Tibial artery (tissue), 4 donors: ENCODE measurements at regions not wholly inside any gene's neighbourhood (a gene's known extent, or its start where the extent isn't known, plus 50 kb on each side); places are given as distances from the start of the nearest gene placed in this dataset.
A peak's percentile ranks its signal among the peaks of the same experiment; 100 is the strongest.

Experiments used
- DNase-seq, 2 donors: peaks; one replicate each; pipeline ENCODE4 v3.0.0-alpha.2; 2019
- H3K27ac ChIP-seq, 2 donors: fragments of 200-600 bp; sonication (generic) in 1 of 2; 1 replicate in 1 of 2; 2 replicates in 1 of 2; pipeline ENCODE4 v1.5.1; 2018 to 2019; ENCODE audit warnings: mild to moderate bottlenecking in 1 of 2
- H3K27me3 ChIP-seq, 2 donors: fragments of 200-600 bp; sonication (generic) in 1 of 2; one replicate each; pipeline versions ENCODE4 v1.5.1 to v1.6.0; 2016 to 2019
- H3K36me3 ChIP-seq, 3 donors: fragments of 200-600 bp; sonication (generic) in 2 of 3; one replicate each; pipeline ENCODE4 v1.5.1; 2016 to 2019; ENCODE audit warnings: mild to moderate bottlenecking in 2 of 3
- H3K4me1 ChIP-seq, 4 donors: fragments of 200-600 bp; sonication (generic) in 2 of 4; 1 replicate in 3 of 4; 2 replicates in 1 of 4; pipeline ENCODE4 v1.5.1; 2016 to 2019
- H3K4me3 ChIP-seq, 2 donors: fragments of 200-600 bp; sonication (generic) in 1 of 2; 1 replicate in 1 of 2; 2 replicates in 1 of 2; pipeline ENCODE4 v1.5.1; 2018 to 2019; ENCODE audit warnings: mild to moderate bottlenecking in 2 of 2
- H3K9me3 ChIP-seq, 3 donors: fragments of 200-600 bp; sonication (generic) in 1 of 3; one replicate each; pipeline ENCODE4 v1.5.1; 2016 to 2019
- intact Hi-C: fragments of 100-400 bp; cut with DNase I; formaldehyde crosslinking; loops from one replicate; pipeline ENCODE4 v1.15.0; 2023; ENCODE audit warnings: low total_unique reads
- TF ChIP-seq, protein P1 (sequence below), 2 experiments: fragments of 200-600 bp in 1 of 2; fragments of 450-650 bp in 1 of 2; IDR thresholded peaks; one replicate each; pipeline ENCODE4 v1.5.1; 2017 to 2019; ENCODE audit warnings: antibody characterized with exemption in 2 of 2, mild to moderate bottlenecking in 1 of 2, moderate library complexity in 1 of 2

DNA sequence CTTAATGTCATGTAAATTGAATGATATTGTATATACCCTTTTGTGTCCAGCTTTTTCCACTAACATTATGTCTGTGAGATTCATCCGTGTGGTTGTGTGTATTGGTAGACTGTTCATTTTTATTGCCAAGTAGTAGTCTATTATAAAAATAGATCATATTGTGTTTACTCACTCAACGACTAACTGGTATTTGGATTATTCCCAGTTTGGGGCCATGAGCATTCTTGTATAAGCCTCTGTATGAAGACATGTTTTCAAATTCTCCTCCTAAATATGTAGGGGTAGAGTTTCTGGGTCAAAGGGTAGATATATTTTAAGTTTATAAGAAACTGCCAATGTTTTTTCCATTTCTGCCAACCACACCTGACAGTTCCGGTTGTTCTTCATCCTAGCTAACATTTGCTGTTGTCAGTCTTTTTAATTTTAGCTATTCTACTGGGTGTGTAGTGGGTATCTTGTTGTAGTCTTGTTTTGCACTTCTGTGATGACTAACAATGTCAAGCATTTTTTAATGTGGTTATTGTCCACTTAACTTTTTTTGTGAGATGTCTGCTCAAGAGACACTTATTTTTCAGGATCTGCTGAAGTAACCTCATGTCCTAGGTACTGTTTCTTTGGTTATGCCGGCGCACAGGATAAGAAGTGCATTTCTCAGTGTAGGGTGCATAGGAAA lies 93.2 kb downstream of the DACT1 start:
- Histone ChIP-seq H3K36me3 (no peaks in the 10 kb centered on the region), H3K27ac (peak overlapping the region; percentile 8 to 48), H3K4me1 (peaks cover 0 to 23% (median 7%) of the 10 kb centered on the region in 4 donors), H3K27me3 (no peaks in the 10 kb centered on the region), H3K4me3 (no peak overlapping the region), H3K9me3 (no peaks in the 10 kb centered on the region)
- intact Hi-C loops: no loop called here
- TF ChIP-seq, protein P1, sequence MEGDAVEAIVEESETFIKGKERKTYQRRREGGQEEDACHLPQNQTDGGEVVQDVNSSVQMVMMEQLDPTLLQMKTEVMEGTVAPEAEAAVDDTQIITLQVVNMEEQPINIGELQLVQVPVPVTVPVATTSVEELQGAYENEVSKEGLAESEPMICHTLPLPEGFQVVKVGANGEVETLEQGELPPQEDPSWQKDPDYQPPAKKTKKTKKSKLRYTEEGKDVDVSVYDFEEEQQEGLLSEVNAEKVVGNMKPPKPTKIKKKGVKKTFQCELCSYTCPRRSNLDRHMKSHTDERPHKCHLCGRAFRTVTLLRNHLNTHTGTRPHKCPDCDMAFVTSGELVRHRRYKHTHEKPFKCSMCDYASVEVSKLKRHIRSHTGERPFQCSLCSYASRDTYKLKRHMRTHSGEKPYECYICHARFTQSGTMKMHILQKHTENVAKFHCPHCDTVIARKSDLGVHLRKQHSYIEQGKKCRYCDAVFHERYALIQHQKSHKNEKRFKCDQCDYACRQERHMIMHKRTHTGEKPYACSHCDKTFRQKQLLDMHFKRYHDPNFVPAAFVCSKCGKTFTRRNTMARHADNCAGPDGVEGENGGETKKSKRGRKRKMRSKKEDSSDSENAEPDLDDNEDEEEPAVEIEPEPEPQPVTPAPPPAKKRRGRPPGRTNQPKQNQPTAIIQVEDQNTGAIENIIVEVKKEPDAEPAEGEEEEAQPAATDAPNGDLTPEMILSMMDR (IDR thresholded peaks at IDR 0.05): no peak
- no peak for DNase-seq

DNA sequence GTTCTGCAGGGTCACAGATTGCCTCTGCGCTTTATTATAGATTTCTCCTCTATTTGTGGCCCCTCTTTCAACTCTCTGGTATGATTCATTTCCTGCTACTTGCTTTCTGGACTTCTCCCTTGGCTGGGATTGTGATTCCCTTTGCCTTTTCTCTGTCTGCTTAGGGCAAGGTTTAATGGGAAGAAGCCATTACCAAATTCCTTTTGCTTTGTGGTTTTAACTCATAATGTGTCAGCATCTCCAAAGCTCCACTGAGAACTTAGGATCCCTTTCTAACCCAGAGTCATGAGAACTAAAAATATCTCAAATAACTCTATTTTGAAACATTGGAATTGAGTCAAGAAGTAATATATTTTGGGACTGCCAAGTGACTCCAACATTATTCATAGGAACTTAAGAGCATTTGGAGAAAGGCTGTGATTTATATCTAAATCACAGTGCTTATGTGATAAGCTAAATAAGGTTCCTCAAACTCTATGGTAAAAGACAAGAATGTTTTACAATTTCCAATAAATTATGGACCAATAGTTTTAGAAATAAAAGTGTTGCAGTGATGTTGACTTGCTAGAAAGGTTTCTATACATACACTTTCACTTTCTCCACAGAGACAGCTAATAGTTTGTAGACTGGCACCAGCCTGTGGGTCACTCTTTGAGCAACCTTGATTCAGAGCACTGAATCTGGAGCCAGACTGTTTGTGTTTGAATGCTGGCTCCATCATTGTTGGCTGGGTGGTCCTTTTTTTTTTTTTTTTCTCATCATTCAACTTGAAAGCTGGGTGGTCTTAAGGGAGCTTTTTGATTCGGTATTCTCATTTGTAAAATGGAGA lies 93.9 kb downstream of the DACT1 start:
- Histone ChIP-seq H3K27me3 (no peaks in the 10 kb centered on the region), H3K9me3 (no peaks in the 10 kb centered on the region), H3K27ac (peak overlapping the region; percentile 42 to 48), H3K4me1 (peaks cover 0 to 23% (median 7%) of the 10 kb centered on the region in 4 donors), H3K4me3 (no peak overlapping the region), H3K36me3 (no peaks in the 10 kb centered on the region)
- no peak for DNase-seq
- intact Hi-C loops: no loop called here
- TF ChIP-seq, protein P1 (IDR thresholded peaks at IDR 0.05): no peak

DNA sequence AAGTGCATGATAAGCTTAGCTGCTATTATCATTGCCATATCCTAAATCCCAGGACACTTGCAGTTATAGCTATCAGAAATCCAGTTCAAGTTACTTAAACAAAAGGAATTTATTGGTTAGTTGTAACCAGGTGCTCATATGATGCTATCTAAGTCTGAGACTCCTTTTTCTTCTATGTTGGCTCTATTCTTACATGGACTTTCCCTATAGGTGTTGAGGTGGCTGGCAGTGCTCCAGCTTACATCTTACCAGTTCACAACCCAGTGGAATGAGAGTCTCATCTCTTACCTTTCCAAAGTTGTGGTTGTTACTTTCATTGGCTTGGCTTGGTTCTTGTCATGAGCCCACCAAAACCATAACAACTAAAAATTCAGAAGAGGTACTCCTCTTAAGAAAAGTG lies 94.6 kb downstream of the DACT1 start:
- DNase-seq: no peak
- Histone ChIP-seq H3K36me3 (no peaks in the 10 kb centered on the region), H3K4me3 (no peak overlapping the region), H3K9me3 (no peaks in the 10 kb centered on the region), H3K4me1 (peaks cover 0 to 23% (median 7%) of the 10 kb centered on the region in 4 donors), H3K27me3 (no peaks in the 10 kb centered on the region), H3K27ac (peak overlapping the region in 1 of 2 donors; percentile 42)
- TF ChIP-seq, protein P1 (IDR thresholded peaks at IDR 0.05): no peak
- intact Hi-C loops: no loop called here

DNA sequence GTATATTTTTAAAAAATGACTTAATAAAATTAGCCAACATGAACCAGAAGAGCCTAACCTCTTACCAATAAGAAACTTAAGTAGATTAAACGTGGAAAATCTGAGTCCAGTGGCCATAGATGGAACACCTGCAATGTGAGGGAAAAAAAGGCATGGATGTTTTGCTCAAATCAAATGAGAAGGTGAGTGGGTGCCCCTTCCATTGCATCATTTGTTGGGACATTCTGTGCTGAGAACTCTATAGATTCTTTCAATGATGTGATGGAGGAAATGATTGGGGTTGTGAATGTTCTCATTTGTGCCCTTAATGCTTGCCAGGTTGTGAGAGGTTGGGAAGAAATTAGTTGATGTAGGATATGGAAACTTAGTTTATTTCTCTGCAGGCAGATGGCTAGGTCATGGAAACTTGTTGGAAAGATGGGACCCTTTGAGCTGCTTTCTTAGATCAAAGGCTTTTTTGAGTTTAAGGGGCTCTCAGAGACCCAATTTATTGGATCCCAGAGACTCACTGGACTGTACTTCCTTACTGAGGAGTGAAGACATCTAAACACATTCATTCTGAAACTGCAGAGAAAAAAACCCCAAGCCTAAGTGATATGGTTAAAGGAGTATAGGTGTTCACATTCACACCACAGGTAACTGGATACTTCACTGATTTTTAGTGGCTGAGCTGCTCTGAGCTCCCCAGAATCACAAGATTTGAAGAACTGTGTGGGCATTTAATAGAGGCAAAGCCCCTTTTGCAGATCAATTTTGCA lies 95.9 kb downstream of the DACT1 start:
- Histone ChIP-seq H3K4me3 (no peak overlapping the region), H3K27me3 (no peaks in the 10 kb centered on the region), H3K36me3 (no peaks in the 10 kb centered on the region), H3K27ac (no peak overlapping the region), H3K9me3 (no peaks in the 10 kb centered on the region), H3K4me1 (peaks cover 0 to 28% (median 7%) of the 10 kb centered on the region in 4 donors)
- intact Hi-C loops: no loop called here
- TF ChIP-seq, protein P1 (IDR thresholded peaks at IDR 0.05): no peak
- DNase-seq: no peak

DNA sequence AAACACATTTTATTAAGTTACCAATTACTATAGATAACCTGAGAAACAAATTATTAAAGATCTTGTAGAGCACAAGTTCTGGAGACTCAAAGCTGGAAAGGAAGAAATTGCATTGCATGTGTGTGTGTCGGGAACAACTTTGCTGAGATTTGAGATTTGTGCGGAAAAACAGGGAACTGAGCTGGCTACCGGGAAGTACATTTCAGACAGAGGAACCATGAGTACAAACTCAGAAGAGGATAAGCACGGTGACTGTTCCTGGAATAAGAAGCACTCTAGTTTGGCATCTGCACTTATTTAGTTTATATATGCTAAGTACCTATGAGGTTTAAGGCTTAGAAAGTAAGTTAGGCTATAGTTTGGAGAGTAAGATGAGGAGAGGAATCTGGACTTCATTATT lies 97.8 kb downstream of the DACT1 start:
- TF ChIP-seq, protein P1 (IDR thresholded peaks at IDR 0.05): no peak
- H3K27ac ChIP-seq: no peak overlapping the region
- no peaks in the 10 kb centered on the region for H3K36me3 ChIP-seq
- no peaks in the 10 kb centered on the region for H3K9me3 ChIP-seq
- DNase-seq: no peak
- H3K4me3 ChIP-seq: no peak overlapping the region
- intact Hi-C loops: no loop called here
- H3K4me1 ChIP-seq: peaks cover 0 to 42% (median 16%) of the 10 kb centered on the region in 4 donors
- no peaks in the 10 kb centered on the region for H3K27me3 ChIP-seq
